Stomach (tissue), 4 donors: ENCODE measurements at regions not wholly inside any gene's neighbourhood (a gene's known extent, or its start where the extent isn't known, plus 50 kb on each side); places are given as distances from the start of the nearest gene placed in this dataset.

ENCODE experiments used
- CTCF ChIP-seq, 7 experiments: fragments of 450-650 bp in 4 of 7; fragments of 200-600 bp in 3 of 7; sonication (generic) in 3 of 7; IDR thresholded peaks; one replicate each; pipeline ENCODE4 v1.5.1; 2016 to 2019; ENCODE audit warnings: antibody characterized with exemption in 7 of 7, control low read depth in 2 of 7, mild to moderate bottlenecking in 1 of 7
- EP300 ChIP-seq: sonication (generic); formaldehyde crosslinking; IDR thresholded peaks from one replicate; pipeline ENCODE4 v1.6.1; 2017; ENCODE audit warnings: antibody characterized with exemption
- POLR2A ChIP-seq, 4 donors: fragments of 450-650 bp; IDR thresholded peaks; one replicate each; pipeline ENCODE4 v1.6.1; 2016; ENCODE audit warnings: antibody characterized with exemption in 4 of 4, control low read depth in 2 of 4, mild to moderate bottlenecking in 1 of 4, moderate library complexity in 1 of 4
- POLR2AphosphoS5 ChIP-seq, 3 donors: sonication (generic); formaldehyde crosslinking; IDR thresholded peaks; one replicate each; pipeline ENCODE4 v1.6.1; 2016; ENCODE audit warnings: antibody characterized with exemption in 3 of 3

- TF ChIP-seq CTCF (IDR thresholded peaks at IDR 0.05) (no peak), POLR2A (IDR thresholded peaks at IDR 0.05) (no peak), POLR2AphosphoS5 (IDR thresholded peaks at IDR 0.05) (no peak), EP300 (no peak)
These were observed 248.7 kb upstream of the SLC30A5 start for GRCh38 chr5:68845131-68845530.
